GM18505 (cell line): ENCODE measurements at regions not wholly inside any gene's neighbourhood (a gene's known extent, or its start where the extent isn't known, plus 50 kb on each side); places are given as distances from the start of the nearest gene placed in this dataset.

Experiments
- ATAC-seq: cut with Tn5 transposase; IDR thresholded peaks from one replicate; pipeline ENCODE4 v1.9.1; 2021; ENCODE audit not compliant: unreplicated experiment
- POLR2A ChIP-seq: IDR thresholded peaks from 4 replicates; pipeline ENCODE4 v1.6.1; 2011; ENCODE audit warnings: borderline replicate concordance; ENCODE audit not compliant: insufficient read depth, insufficient read length; ENCODE audit errors: extremely low read depth

- no peak for TF ChIP-seq POLR2A
Measured at GRCh38 chr2:221154176-221154575, 417.9 kb downstream of the EPHA4 start.

GRCh38 chr2:221156062-221156734 lies 415.9 kb downstream of the EPHA4 start:
- TF ChIP-seq POLR2A = no peak
- no peak for ATAC-seq

More at GRCh38 chr2:221154176-221154575, 417.9 kb downstream of the EPHA4 start:
- ATAC-seq = no peak

- no peak for ATAC-seq
- TF ChIP-seq POLR2A = no peak
Measured at GRCh38 chr2:221161186-221161585, 410.9 kb downstream of the EPHA4 start.

- TF ChIP-seq POLR2A = no peak
- ATAC-seq = no peak
Measured at GRCh38 chr2:221166292-221166691, 405.8 kb downstream of the EPHA4 start.

DNA sequence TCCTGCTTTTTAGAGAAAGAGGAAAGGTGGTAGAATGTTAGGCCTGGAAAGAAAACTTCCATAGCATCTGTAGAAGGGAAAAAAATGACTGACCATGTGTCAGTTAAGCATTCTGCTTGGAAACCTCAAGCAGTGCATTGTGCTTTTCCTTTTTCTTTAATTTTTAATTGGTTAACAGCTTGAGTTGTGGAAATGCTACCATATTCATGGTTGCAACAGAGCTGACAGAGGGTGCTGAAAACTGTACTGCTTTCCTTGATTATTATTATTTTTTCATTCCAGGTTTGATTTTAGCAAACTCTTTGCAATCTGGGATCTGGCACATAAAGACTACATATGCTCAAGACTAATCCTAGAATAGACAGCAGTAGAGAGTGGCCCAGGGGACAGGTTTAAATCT lies 404.5 kb downstream of the EPHA4 start:
- TF ChIP-seq POLR2A = no peak
- no peak for ATAC-seq

GRCh38 chr2:221169724-221170123 lies 402.4 kb downstream of the EPHA4 start:
- no peak for ATAC-seq
- no peak for TF ChIP-seq POLR2A

GRCh38 chr2:221170548-221170947 lies 401.6 kb downstream of the EPHA4 start:
- ATAC-seq = no peak
- TF ChIP-seq POLR2A = no peak

- ATAC-seq = no peak
- no peak for TF ChIP-seq POLR2A
Measured at GRCh38 chr2:221176667-221177066, 395.4 kb downstream of the EPHA4 start.

GRCh38 chr2:221178139-221178538 lies 394.0 kb downstream of the EPHA4 start:
- TF ChIP-seq POLR2A = no peak
- ATAC-seq = no peak

DNA sequence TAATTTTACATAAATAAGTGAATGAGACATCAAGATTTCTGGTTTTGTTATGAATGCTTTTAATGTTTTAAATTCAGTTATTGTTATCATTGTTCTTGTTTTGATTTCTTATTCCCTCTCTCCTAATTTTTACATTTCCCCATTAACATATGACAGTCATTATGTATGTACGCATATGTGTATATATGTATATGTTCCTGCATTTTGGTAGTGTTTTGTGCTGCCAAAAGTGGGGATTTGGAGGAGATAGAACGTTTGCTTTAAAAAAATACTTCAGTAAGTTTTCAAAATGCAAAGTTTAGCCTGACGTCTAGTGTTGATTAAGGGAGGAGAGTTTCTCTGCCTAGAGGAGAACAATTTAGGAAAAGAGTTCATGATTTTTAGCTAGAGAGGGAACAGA lies 385.2 kb downstream of the EPHA4 start:
- no peak for TF ChIP-seq POLR2A
- ATAC-seq = no peak

GRCh38 chr2:221189431-221190067 lies 382.6 kb downstream of the EPHA4 start:
- TF ChIP-seq POLR2A = no peak
- no peak for ATAC-seq

GRCh38 chr2:221195829-221196228 lies 376.3 kb downstream of the EPHA4 start:
- no peak for TF ChIP-seq POLR2A
- ATAC-seq = no peak

DNA sequence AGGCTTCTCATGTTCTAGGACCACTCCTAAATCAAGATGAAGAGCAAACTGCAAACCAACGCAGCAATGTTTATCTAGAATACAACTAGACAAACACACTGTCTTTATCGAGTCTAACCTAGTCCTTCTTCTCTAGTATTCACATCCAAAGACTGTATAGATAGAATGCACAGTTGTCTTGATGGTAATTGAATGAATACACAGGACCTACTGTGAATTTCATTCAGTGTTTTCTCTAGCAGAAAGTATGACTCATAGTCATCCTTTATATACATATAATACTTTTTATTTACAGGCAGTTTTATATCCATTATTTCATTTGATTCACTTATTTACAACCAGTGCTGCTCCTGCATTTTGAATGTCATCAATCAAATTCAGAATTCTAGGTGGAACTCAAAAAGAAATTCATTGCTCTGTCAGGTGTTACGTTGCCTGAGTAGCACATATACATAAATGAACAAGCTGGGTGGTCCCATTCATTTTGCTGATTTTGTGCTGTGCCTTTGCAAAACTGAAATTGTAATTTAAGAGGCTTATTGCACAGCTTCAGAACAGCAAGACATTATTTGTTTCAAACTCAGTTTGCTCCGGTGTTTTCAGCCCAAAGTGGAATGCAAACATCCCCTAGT lies 374.8 kb downstream of the EPHA4 start:
- no peak for TF ChIP-seq POLR2A
- no peak for ATAC-seq

GRCh38 chr2:221198309-221198708 lies 373.8 kb downstream of the EPHA4 start:
- no peak for ATAC-seq
- TF ChIP-seq POLR2A = no peak
